ENCODE measurements at regions not wholly inside any gene's neighbourhood (a gene's known extent, or its start where the extent isn't known, plus 50 kb on each side); places are given as distances from the start of the nearest gene placed in this dataset.

GRCh38 chr21:36582271-36582670 is 102.3 kb upstream of the CLDN14 start:
- Histone ChIP-seq H3K27ac (replicated peaks) (no peak overlapping the region), H3K27me3 (ENCODE audit: insufficient read depth, poor library complexity, severe bottlenecking) (peaks cover 2% of the 10 kb centered on the region), H3K4me3 (replicated peaks; ENCODE audit: insufficient read depth, low read length) (no peak overlapping the region)
- TF ChIP-seq SPI1 (IDR thresholded peaks at IDR 0.05; ENCODE audit: borderline replicate concordance, low read depth) (no peak), CTCF (IDR thresholded peaks at IDR 0.05; ENCODE audit: insufficient read depth, low read length) (no peak), GABPA (IDR thresholded peaks at IDR 0.05; ENCODE audit: low read depth) (no peak), POLR2AphosphoS5 (IDR thresholded peaks at IDR 0.05; ENCODE audit: low read depth) (no peak), REST (IDR thresholded peaks at IDR 0.05; ENCODE audit: insufficient replicate concordance, low read depth) (no peak)
- no peak for DNase-seq (ENCODE audit: low read depth in 1 of 2, low spot score in 1 of 2)

GRCh38 chr21:36583591-36583990 is 103.7 kb upstream of the CLDN14 start:
- DNase-seq (ENCODE audit: low read depth in 1 of 2, low spot score in 1 of 2), result no peak
- Histone ChIP-seq H3K4me3 (replicated peaks; ENCODE audit: insufficient read depth, low read length) (no peak overlapping the region), H3K27ac (replicated peaks) (no peak overlapping the region), H3K27me3 (ENCODE audit: insufficient read depth, poor library complexity, severe bottlenecking) (peaks cover 2% of the 10 kb centered on the region)
- TF ChIP-seq GABPA (IDR thresholded peaks at IDR 0.05; ENCODE audit: low read depth) (no peak), SPI1 (IDR thresholded peaks at IDR 0.05; ENCODE audit: borderline replicate concordance, low read depth) (no peak), REST (IDR thresholded peaks at IDR 0.05; ENCODE audit: insufficient replicate concordance, low read depth) (no peak), CTCF (IDR thresholded peaks at IDR 0.05; ENCODE audit: insufficient read depth, low read length) (no peak), POLR2AphosphoS5 (IDR thresholded peaks at IDR 0.05; ENCODE audit: low read depth) (no peak)

GRCh38 chr21:36584980-36585940 is 105.3 kb upstream of the CLDN14 start:
- H3K27me3 ChIP-seq (ENCODE audit: insufficient read depth, poor library complexity, severe bottlenecking), result peaks cover 2% of the 10 kb centered on the region
- DNase-seq (ENCODE audit: low read depth in 1 of 2, low spot score in 1 of 2), result no peak
- no peak overlapping the region for H3K27ac ChIP-seq (replicated peaks)
- H3K4me3 ChIP-seq (replicated peaks; ENCODE audit: insufficient read depth, low read length), result no peak overlapping the region
- TF ChIP-seq SPI1 (IDR thresholded peaks at IDR 0.05; ENCODE audit: borderline replicate concordance, low read depth) (no peak), CTCF (IDR thresholded peaks at IDR 0.05; ENCODE audit: insufficient read depth, low read length) (no peak), REST (IDR thresholded peaks at IDR 0.05; ENCODE audit: insufficient replicate concordance, low read depth) (no peak), POLR2AphosphoS5 (IDR thresholded peaks at IDR 0.05; ENCODE audit: low read depth) (no peak), GABPA (IDR thresholded peaks at IDR 0.05; ENCODE audit: low read depth) (no peak)
